ENCODE measurements at regions not wholly inside any gene's neighbourhood (a gene's known extent, or its start where the extent isn't known, plus 50 kb on each side); places are given as distances from the start of the nearest gene placed in this dataset.

DNA sequence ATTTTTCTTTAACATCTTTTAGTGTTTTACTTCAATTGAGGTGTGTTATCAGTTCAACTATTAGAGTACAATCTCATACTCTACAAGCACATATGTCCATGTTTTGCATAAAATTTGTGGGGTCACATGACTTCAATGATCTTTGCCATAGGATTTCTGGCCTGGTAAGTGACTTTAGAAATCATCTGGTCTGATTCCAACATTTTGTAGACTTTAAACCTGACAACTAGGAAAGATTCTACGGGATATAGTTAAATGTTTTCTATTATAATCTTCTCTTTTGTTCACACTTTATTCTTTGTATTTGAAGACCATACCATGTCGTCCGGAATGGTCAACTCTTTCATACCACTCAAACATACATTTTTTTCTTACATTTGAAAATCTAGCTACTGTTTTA lies 62.0 kb upstream of the NEUROD1 start:
- H3K4me2 ChIP-seq (ENCODE audit: insufficient read depth, low read length), result peak overlapping the region; percentile 4
- peak overlapping the region; percentile 40 for H2AFZ ChIP-seq (ENCODE audit: low read length)
- no peaks in the 10 kb centered on the region for H3K79me2 ChIP-seq (ENCODE audit: insufficient read depth, low read length)
- TF ChIP-seq, protein P1, sequence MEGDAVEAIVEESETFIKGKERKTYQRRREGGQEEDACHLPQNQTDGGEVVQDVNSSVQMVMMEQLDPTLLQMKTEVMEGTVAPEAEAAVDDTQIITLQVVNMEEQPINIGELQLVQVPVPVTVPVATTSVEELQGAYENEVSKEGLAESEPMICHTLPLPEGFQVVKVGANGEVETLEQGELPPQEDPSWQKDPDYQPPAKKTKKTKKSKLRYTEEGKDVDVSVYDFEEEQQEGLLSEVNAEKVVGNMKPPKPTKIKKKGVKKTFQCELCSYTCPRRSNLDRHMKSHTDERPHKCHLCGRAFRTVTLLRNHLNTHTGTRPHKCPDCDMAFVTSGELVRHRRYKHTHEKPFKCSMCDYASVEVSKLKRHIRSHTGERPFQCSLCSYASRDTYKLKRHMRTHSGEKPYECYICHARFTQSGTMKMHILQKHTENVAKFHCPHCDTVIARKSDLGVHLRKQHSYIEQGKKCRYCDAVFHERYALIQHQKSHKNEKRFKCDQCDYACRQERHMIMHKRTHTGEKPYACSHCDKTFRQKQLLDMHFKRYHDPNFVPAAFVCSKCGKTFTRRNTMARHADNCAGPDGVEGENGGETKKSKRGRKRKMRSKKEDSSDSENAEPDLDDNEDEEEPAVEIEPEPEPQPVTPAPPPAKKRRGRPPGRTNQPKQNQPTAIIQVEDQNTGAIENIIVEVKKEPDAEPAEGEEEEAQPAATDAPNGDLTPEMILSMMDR (IDR thresholded peaks at IDR 0.05; ENCODE audit: extremely low read depth, low read depth, low read length), result no peak
- no peaks in the 10 kb centered on the region for H3K36me3 ChIP-seq (ENCODE audit: insufficient read depth, low read length)
- H3K4me1 ChIP-seq (ENCODE audit: insufficient read depth, low read length), result peaks cover 16% of the 10 kb centered on the region
- H3K4me3 ChIP-seq (ENCODE audit: insufficient read depth, low read length), result no peak overlapping the region
- H3K27me3 ChIP-seq (ENCODE audit: insufficient read depth, low read length), result no peaks in the 10 kb centered on the region
- H4K20me1 ChIP-seq (ENCODE audit: insufficient read depth, low read length), result no peaks in the 10 kb centered on the region
- H3K9me3 ChIP-seq (ENCODE audit: low read depth, low read length), result no peaks in the 10 kb centered on the region
- no peak for DNase-seq (ENCODE audit: insufficient read length, low spot score, missing footprints)
- H3K27ac ChIP-seq (ENCODE audit: low read depth, low read length), result peak overlapping the region; percentile 18

DNA sequence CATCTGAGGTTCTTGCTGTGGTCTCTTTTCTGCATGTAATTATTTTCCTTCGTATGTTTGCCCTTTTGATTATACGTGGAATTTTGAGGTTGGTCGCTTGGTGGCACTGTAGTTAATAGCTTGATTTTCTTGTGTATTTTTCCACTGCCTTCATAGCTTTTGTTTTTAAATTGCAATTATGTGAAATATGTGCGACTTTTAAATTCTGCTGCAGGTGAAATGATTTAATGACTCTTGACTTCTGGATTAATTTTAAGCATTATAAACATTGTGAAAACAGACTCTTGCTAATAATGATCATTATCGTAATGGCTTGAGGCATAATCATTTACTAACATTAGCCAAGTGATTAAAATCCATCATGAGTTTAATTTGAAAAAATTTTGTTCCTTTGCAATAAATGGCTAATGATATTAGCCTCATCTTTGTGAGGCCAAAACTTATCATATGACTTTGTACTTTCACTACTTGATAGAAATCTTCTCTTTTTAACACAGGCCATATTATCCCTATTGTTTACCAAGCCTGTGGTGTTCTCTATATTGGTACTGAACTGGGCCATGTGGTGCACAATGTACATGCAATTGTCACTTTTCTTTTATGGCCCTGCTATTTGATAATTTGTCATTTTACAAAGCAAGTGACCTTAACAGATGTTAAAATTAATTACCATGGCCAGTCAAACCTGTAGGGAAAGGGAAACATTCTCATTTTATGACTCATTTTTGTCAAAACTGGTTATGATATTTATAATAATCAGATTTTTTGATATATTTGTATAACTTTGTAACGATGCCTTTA lies 62.8 kb upstream of the NEUROD1 start:
- H3K4me1 ChIP-seq (ENCODE audit: insufficient read depth, low read length), result peaks cover 16% of the 10 kb centered on the region
- H4K20me1 ChIP-seq (ENCODE audit: insufficient read depth, low read length), result no peaks in the 10 kb centered on the region
- TF ChIP-seq, protein P1 (IDR thresholded peaks at IDR 0.05; ENCODE audit: extremely low read depth, low read depth, low read length), result peak; percentile 67
- H3K4me3 ChIP-seq (ENCODE audit: insufficient read depth, low read length), result no peak overlapping the region
- peak overlapping the region; percentile 4 for H3K4me2 ChIP-seq (ENCODE audit: insufficient read depth, low read length)
- H3K27ac ChIP-seq (ENCODE audit: low read depth, low read length), result peak overlapping the region; percentile 18
- no peaks in the 10 kb centered on the region for H3K9me3 ChIP-seq (ENCODE audit: low read depth, low read length)
- H3K36me3 ChIP-seq (ENCODE audit: insufficient read depth, low read length), result no peaks in the 10 kb centered on the region
- DNase-seq (ENCODE audit: insufficient read length, low spot score, missing footprints), result no peak
- H3K27me3 ChIP-seq (ENCODE audit: insufficient read depth, low read length), result no peaks in the 10 kb centered on the region
- no peaks in the 10 kb centered on the region for H3K79me2 ChIP-seq (ENCODE audit: insufficient read depth, low read length)
- peak overlapping the region; percentile 40 for H2AFZ ChIP-seq (ENCODE audit: low read length)

- no peaks in the 10 kb centered on the region for H4K20me1 ChIP-seq (ENCODE audit: insufficient read depth, low read length)
- H3K79me2 ChIP-seq (ENCODE audit: insufficient read depth, low read length), result no peaks in the 10 kb centered on the region
- H3K9me3 ChIP-seq (ENCODE audit: low read depth, low read length), result no peaks in the 10 kb centered on the region
- no peaks in the 10 kb centered on the region for H3K36me3 ChIP-seq (ENCODE audit: insufficient read depth, low read length)
- TF ChIP-seq, protein P1 (IDR thresholded peaks at IDR 0.05; ENCODE audit: extremely low read depth, low read depth, low read length), result no peak
- DNase-seq (ENCODE audit: insufficient read length, low spot score, missing footprints), result no peak
- peaks cover 16% of the 10 kb centered on the region for H3K4me1 ChIP-seq (ENCODE audit: insufficient read depth, low read length)
- no peak overlapping the region for H2AFZ ChIP-seq (ENCODE audit: low read length)
- H3K4me3 ChIP-seq (ENCODE audit: insufficient read depth, low read length), result no peak overlapping the region
- H3K27me3 ChIP-seq (ENCODE audit: insufficient read depth, low read length), result no peaks in the 10 kb centered on the region
- H3K27ac ChIP-seq (ENCODE audit: low read depth, low read length), result no peak overlapping the region
- no peak overlapping the region for H3K4me2 ChIP-seq (ENCODE audit: insufficient read depth, low read length)
Measured at GRCh38 chr2:181743723-181744031, 63.4 kb upstream of the NEUROD1 start.

DNA sequence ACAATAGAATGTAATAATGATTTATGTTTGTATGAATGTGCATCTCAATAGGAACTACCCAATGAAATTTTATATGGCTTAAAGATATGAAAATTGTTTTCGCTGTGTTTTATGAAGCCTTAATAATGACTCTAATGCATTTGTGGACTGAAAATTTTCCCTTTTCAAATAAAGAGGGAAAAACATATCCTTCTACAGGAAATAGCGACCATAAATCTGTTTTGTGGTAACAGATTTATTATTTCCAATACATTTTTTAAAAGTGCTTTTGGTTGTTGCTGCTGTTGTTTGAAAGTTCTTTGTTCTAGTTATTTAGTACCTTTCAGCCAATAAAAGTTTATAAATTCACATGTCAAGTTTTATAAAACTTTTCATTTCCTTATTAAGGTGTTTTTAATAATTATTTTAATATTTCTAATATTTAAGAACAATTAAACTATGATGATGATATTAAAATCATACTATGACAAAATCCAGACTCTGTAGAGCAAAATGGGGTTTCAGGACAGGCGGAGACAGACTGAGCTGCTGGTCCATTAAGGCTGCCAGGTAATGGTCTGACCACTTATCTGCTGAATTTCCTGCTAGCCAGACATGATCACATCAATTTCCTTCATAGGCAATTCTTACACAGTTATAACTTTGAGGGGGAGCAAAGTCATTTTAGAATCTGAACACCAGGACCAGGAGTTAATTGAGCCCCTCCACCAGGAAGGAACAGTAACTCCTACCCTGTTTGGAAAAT lies 65.7 kb upstream of the NEUROD1 start:
- no peak overlapping the region for H3K4me3 ChIP-seq (ENCODE audit: insufficient read depth, low read length)
- H3K4me2 ChIP-seq (ENCODE audit: insufficient read depth, low read length), result no peak overlapping the region

More for the DNA sequence above, 65.7 kb upstream of the NEUROD1 start:
- H3K9me3 ChIP-seq (ENCODE audit: low read depth, low read length), result no peaks in the 10 kb centered on the region
- no peaks in the 10 kb centered on the region for H4K20me1 ChIP-seq (ENCODE audit: insufficient read depth, low read length)
- H3K4me1 ChIP-seq (ENCODE audit: insufficient read depth, low read length), result peaks cover 16% of the 10 kb centered on the region
- H3K79me2 ChIP-seq (ENCODE audit: insufficient read depth, low read length), result no peaks in the 10 kb centered on the region
- H3K27ac ChIP-seq (ENCODE audit: low read depth, low read length), result no peak overlapping the region
- no peak overlapping the region for H2AFZ ChIP-seq (ENCODE audit: low read length)
- H3K36me3 ChIP-seq (ENCODE audit: insufficient read depth, low read length), result no peaks in the 10 kb centered on the region
- H3K27me3 ChIP-seq (ENCODE audit: insufficient read depth, low read length), result no peaks in the 10 kb centered on the region
- TF ChIP-seq, protein P1 (IDR thresholded peaks at IDR 0.05; ENCODE audit: extremely low read depth, low read depth, low read length), result no peak
- no peak for DNase-seq (ENCODE audit: insufficient read length, low spot score, missing footprints)
